K562 (cell line): ENCODE measurements at regions not wholly inside any gene's neighbourhood (a gene's known extent, or its start where the extent isn't known, plus 50 kb on each side); places are given as distances from the start of the nearest gene placed in this dataset.

ENCODE experiments used
- ARID3B ChIP-seq: fragments of 250-450 bp; sonication (Bioruptor Pico); IDR thresholded peaks from 2 replicates; pipeline ENCODE4 v1.4.0; 2020; ENCODE audit warnings: borderline replicate concordance
- CBFA2T3 ChIP-seq: fragments of 450-650 bp; IDR thresholded peaks from 2 replicates; pipeline ENCODE4 v1.6.1; 2017
- CHAMP1 ChIP-seq: fragments of 450-650 bp; IDR thresholded peaks from 2 replicates; pipeline ENCODE4 v1.6.1; 2016; ENCODE audit warnings: mild to moderate bottlenecking
- COPS2 ChIP-seq: fragments of 450-650 bp; conservative IDR thresholded peaks from 2 replicates; pipeline ENCODE4 v1.6.1; 2016; ENCODE audit warnings: mild to moderate bottlenecking, moderate library complexity
- CTCFL ChIP-seq: IDR thresholded peaks from 2 replicates; pipeline ENCODE4 v1.6.1; 2011; ENCODE audit warnings: borderline replicate concordance, low read depth, mild to moderate bottlenecking, moderate library complexity, low read length; ENCODE audit not compliant: insufficient read depth, poor library complexity, severe bottlenecking
- DACH1 ChIP-seq: fragments of 450-650 bp; IDR thresholded peaks from 2 replicates; pipeline ENCODE4 v1.6.1; 2018; ENCODE audit not compliant: partially characterized antibody
- E2F3 ChIP-seq: fragments of 250-450 bp; sonication (Bioruptor Pico); IDR thresholded peaks from 2 replicates; pipeline ENCODE4 v1.4.0; 2020; ENCODE audit warnings: mild to moderate bottlenecking
- ILK ChIP-seq: fragments of 450-650 bp; IDR thresholded peaks from 2 replicates; pipeline ENCODE4 v1.6.1; 2016; ENCODE audit warnings: missing genetic modification characterization, low read depth, mild to moderate bottlenecking, missing compliant biosample characterization, moderate library complexity, borderline replicate concordance
- TBL1XR1 ChIP-seq, 2 experiments: IDR thresholded peaks; 2 replicates each; pipeline ENCODE4 v1.6.1; 2012; ENCODE audit warnings: improper control_type of control experiment in 2 of 2, low read length in 2 of 2, mild to moderate bottlenecking in 1 of 2
- ZBTB12 ChIP-seq: fragments of 250-450 bp; sonication (Bioruptor Pico); IDR thresholded peaks from 2 replicates; pipeline ENCODE4 v1.4.0; 2020
- ZNF316 ChIP-seq: fragments of 450-650 bp; IDR thresholded peaks from 2 replicates; pipeline ENCODE4 v1.6.1; 2016
- ZNF324 ChIP-seq: fragments of 250-450 bp; sonication (Bioruptor Pico); IDR thresholded peaks from 2 replicates; pipeline ENCODE4 v1.4.0; 2020; ENCODE audit warnings: mild to moderate bottlenecking
- ZNF785 ChIP-seq: fragments of 250-450 bp; sonication (Bioruptor Pico); IDR thresholded peaks from 2 replicates; pipeline ENCODE4 v1.4.0; 2020; ENCODE audit warnings: mild to moderate bottlenecking
- ZSCAN32 ChIP-seq: fragments of 450-650 bp; formaldehyde crosslinking; IDR thresholded peaks from 2 replicates; pipeline ENCODE4 v1.4.0; 2020; ENCODE audit warnings: mild to moderate bottlenecking, moderate library complexity

GRCh38 chr6:51001399-51001798 lies 182.7 kb downstream of the TFAP2B start (continued):
- TF ChIP-seq ZNF785 (CRISPR knock-in tag) = no peak
- TF ChIP-seq ZBTB12 (CRISPR knock-in tag) = no peak
- TF ChIP-seq CBFA2T3 = no peak
- TF ChIP-seq TBL1XR1 (IDR thresholded peaks at IDR 0.05; ENCODE audit: low read length in 2 of 2) = no peak
- TF ChIP-seq CHAMP1 = no peak
- no peak for TF ChIP-seq ZNF324 (CRISPR knock-in tag)
- no peak for TF ChIP-seq ZNF316
- TF ChIP-seq COPS2 = no peak
- TF ChIP-seq DACH1 = no peak
- TF ChIP-seq CTCFL = no peak
- TF ChIP-seq ILK (tag) = no peak
- no peak for TF ChIP-seq ARID3B (CRISPR knock-in tag)
- TF ChIP-seq ZSCAN32 (CRISPR knock-in tag) = no peak
- TF ChIP-seq E2F3 (CRISPR knock-in tag) = no peak
